SK-MEL-5 (cell line): ENCODE measurements at regions not wholly inside any gene's neighbourhood (a gene's known extent, or its start where the extent isn't known, plus 50 kb on each side); places are given as distances from the start of the nearest gene placed in this dataset.
A peak's percentile ranks its signal among the peaks of the same experiment; 100 is the strongest.

Experiments used
- DNase-seq: peaks from one replicate; pipeline ENCODE4 v3.0.0-alpha.2; 2016; ENCODE audit warnings: low read depth, low spot score
- in situ Hi-C: cut with HindIII; loops from 2 replicates; pipeline ENCODE4 v1.10.0; 2016; ENCODE audit warnings: low sequenced_read_pairs, high pct_unique_total_duplicates, low pct_unique_long_range_greater_than_20kb

DNA sequence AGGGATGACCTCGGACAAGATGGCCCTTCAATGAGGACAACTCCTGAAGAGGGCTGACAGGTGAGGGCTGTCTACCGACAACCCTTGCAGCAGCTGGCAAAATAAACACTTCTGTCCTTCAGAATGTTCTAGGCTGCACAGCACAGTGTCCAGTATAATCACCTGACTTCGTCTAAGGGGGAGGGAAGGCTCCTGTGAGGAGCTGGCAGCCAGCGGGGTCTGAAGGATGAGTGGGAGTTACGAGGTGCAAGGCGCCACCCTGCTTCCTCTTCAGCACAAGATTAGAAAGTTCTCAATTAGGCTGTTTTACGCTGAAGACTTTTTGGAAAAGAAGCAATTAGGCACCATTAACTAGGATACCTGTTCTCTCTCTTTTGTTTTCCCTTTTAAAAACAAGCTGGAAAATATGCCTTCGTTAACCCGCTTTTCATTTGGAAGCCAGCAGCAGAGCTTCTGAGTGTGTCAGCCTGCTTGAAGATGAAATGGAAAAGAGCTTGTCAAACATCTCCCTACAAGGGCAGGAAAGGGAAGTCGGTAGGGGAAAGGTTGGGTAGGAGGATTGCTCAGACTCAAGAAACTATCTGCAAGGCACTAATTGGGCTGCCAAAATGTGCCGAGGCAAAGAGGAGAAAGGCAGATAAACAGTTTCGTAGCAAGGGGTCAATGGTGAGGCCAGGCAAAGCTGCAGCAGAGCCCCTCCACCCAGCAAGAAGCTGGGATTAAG is 592.2 kb upstream of the CADM1 start:
- no peak for DNase-seq
- in situ Hi-C loops: no loop called here

DNA sequence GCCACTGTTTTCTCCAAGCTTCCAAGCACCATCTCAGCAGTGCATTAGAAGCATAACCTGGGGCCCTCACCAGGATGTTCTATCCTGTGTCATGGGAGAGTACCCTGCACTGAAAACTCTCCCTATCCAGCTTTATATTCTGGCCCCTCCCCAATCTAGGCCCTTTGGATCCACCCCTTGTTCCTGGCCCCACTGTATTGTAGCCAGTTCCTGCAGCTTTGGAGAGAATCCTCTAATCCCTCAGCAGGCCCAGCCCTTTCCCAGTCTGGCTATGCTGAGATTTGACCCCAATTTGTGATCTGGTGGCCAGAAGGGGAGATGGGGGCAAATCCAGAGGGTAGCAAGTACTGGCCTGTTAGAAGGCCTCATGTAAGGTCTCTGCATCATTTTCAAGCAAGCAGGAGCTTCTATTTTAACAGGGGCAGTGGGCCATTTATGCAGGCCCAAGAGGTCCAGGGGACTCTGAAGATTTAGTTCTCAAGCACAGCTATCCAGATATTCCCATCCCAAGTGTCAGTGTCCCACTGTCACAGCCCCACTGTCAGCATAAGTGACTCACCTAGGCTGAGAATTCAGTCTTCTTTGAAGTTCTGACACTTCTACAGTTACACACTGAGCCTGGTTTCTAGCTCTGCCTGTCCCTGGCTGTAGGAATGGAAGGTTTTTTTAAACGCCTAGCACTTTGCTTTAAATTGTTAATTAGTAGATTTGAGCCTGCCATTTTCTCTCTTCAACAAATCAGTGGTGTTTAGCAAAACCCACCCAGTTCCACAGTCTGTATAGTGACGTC is 589.5 kb upstream of the CADM1 start:
- no peak for DNase-seq
- in situ Hi-C loops: no loop called here

DNA sequence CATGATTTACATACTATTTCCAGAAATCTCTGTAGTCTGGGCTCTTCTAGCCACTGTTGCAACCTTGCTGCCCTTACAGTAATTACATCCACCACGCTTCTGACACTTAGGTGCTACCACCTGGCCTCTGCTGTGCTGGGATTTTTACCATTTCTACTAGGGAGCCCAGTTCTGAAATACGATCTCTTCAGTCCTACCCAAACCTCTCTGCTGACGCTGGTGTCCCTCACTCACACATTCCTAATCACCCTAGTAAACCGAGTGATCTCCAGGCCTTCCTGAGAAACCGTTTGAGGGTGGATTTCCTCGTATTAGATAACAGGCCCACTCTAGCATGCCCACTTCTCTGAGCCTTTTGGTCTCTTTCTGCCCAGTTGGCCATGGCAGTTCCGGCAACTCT is 588.9 kb upstream of the CADM1 start:
- in situ Hi-C loops: no loop called here
- no peak for DNase-seq

DNA sequence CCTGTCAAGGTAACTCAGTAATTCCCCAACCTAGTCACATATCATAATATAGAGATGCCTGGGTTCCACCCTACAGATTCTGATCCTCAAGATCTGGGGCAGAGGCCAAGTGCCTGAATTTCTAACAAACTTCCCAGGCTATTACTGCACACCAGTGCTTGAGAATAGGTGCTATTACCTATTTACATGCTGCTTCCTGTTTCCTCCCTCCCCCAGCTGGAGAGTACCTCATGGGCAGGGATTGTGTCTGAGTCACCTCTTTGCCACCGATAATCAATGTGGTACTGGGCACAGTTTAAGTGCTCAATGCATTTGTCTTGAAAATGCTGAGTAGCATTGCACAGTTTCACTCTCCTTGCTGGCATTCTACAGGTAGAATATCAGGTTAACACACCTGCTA is 582.2 kb upstream of the CADM1 start:
- no peak for DNase-seq
- in situ Hi-C loops: no loop called here

DNA sequence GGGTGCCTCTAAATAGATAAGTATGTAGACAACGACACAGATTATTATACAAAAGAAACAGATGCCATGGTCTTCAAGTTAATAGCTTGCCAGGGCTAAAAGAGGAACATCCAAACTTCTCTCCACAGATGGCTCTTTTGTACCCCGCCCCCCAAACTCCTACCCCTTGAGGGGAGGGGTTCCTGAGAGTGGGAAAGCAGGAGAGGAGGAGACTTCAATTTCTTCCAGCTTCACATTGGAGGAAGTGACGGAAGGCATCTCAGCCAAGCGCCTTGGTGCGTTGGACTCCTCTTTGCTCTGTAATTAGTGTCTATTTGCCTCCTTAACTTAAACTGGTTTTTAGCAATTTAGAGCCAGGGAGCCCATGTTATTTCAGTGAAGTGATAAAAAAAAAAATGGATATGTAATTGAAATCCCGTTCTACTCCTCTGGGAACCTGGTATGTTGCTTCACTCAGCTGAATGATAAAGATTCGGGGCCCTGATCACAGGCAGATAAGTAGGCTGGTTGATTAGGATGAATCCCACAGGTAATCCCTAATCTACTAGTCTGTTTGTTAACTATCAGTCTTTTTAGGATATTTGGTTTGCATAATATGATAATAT is 580.9 kb upstream of the CADM1 start:
- in situ Hi-C loops: no loop called here
- DNase-seq: no peak

DNA sequence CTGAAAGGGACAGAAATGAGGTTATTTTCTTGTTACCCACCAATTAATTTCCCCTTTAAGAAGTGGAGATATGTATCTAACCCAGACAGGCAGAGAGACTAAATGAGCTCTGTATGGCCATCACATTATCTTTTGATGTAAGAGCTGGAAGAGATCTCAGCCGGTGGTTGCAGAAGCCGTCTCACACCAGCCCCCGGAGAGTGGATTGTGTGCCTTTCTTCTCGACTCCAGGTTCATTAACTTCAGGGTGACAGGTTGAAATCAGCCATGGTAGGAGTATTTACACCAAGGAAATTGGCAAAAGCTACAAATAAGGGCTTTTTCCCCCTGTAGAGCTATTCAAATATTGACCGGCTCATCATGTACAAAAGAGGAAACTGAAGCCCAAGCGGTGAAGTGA is 580.3 kb upstream of the CADM1 start:
- in situ Hi-C loops: no loop called here
- no peak for DNase-seq

DNA sequence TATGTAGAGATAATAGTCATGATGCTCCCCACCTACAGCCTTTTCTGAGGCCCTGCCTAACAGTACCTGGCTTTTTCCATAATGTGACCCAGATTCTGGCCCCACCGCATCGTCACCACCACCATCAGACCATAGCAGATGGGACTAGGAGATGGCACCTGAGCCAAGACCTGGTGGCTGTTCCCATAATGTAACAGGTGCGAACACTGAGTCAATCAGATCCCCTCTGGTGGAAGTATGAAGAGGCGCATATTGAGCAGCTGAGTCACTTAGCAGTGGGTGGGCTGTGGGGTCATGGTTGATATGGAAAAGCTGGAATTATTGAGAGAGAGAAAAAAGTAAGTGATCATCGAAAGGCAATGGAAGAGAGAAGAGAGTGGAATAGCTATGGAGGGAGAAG is 578.0 kb upstream of the CADM1 start:
- in situ Hi-C loops: no loop called here
- DNase-seq: no peak

DNA sequence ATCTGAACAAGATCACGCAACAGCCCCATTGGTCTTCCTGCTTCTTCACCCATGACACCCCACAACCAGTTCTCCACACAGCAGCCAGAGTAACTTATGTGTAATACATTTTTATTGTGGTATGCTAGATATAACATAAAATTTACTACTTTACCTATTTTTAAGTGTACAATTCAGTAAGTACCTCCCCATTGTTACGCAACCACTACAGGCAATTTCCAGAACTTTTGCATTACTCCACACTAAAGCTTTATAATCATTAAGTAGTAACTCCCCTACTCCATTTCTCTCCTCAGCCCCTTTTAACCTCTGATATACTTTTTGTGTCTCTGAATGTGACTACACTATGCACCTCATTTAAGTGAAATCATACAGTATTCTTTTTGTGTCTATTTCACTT is 575.4 kb upstream of the CADM1 start:
- no peak for DNase-seq
- in situ Hi-C loops: no loop called here

DNA sequence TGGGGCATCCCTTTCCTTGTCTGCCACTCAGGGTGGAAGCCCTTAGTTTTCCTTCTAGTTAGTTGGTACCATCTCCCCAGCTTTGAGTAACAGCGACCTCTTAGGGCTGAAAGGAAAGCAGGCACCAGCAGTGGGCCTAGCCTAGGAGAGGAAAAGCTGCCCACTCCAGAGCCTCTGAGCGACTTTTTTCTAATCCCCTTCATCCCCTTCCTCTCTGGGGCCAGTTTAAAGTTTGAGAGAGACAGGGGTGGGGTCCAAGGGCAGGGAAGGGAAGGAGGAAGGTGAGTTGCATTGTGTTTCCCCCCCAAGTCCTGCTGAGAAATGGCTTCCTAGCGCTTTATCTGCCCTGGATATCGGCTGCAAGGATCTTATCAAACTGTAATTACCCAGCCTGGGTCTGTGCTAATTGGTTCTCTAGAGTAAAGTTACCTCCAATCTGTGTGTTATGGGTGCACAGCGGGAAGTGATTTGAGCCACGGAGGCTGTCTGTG is 573.9 kb upstream of the CADM1 start:
- peak; percentile 66 for DNase-seq

DNA sequence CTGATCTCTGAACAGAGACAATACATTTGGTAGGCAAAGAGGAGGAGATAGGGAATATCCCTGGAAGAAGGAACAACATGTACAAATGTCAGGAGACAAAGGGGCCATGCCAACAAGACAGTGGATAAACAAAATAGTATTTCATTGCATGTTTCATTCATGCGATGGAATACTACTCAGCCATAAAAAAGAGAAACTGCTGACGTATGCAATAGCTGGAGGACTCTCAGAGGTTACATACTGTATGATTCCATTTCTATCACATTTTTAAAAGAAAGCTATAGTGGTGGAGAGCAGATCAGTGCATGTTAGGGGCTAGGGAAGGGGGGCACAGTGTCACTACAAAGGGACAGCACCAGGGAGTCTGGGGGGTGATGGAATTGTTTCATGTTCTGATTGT is 572.9 kb upstream of the CADM1 start:
- no peak for DNase-seq
- in situ Hi-C loops: no loop called here

More for the DNA sequence above, 573.9 kb upstream of the CADM1 start:
- in situ Hi-C loops: no loop called here

DNA sequence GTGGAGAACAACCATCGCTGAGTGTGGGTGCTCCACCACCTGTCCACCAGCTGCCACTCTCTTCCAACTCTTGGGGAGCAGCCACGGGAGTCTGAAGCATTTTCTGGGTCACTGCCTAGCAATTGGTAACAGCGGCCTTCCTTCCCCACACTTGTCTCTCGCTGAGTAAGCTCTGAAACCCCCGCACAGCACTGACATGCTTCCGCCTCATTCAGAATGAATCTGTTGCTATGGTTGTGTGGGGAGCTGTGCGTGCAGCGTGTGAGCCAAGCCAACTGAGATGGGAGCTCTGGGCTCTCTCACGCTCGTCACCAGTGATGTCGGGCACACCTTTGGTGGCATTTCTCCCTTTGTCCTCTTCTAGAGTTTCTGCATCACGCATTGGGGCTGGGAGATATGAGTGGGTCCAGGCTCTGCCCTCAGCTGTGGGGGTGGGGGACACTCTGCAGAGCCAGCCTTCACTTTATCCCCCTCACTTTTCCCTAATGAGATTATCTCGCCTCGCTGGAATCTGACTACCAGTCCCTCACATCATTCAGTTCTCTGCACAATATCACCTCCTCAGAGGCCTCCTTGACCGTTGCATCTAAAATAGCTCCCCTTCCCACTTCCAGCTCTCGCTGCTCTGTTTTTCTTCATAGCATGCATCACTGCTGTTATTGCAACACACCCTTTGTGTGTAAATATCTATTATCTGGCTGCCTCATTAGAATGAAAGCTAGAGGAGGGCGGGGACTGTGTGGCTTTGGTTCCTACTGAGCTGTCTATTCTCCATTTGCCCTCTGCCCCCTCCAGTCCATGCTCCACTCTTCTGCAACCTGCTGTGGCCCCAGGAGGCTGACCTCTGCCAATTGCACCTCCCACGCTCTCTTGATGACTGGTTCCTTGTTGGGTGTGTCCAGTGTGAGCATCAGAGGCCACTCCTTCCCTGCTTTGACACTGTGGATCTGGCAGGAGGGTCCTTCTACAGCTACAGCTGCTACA is 569.9 kb upstream of the CADM1 start:
- no peak for DNase-seq

DNA sequence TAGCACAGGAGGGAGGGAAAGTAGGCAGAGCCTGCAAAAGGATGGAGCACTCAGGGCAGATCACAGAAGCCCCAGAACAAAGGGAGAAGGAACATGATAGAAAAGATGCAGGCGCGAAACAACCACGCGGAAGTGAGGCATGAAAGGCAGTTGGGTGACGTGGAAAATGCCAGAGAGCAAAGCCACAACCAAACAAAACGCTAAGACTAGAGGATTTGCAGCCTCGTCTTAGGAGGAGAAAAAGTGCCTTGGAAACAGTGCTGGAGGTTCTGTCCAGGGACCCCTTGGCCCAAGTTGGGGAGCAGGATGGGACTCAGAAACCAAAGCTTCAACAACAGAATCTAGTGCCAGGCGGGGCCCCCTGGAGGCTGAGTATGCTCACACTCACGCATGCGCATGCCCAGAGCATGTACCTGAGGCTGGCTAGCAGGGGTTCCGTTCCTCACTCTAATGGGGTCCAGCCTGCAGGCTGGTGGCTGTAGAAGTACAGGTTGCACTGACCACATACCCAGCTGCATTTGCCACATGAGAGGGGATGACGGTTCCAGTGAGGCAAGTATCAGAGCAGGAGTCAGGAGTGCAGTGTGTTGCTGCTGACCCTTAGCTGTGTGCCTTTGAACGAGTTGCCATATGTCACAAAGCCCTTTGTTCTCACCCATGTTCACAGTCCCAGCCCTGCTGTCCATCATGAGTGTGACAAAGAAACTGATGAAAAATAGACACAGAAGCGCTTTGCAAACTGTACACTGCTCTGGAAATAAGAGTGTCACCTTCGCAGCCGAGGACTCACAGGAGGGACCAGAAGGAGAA is 568.6 kb upstream of the CADM1 start:
- no peak for DNase-seq

More for the DNA sequence above, 569.9 kb upstream of the CADM1 start:
- in situ Hi-C loops: no loop called here

DNA sequence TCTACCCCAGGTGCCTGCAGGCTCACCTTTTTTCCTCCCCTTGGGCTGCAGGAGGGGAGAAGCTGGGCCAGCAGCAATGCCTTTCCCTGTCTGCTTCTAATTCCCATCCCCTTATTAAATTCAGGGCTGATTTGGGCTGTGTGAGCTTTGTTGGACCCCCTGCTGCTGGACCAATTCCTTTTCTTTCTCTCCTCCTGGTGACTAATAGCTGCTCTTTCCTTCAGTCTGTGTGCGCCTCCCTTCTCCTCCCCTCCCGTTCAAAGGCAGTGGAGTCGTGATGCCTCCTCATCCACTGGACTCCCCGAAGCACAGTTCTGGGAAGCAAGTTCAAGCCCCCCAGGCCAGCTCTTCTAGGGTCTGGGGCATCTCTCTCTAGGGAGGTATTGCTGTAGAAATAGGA is 567.9 kb upstream of the CADM1 start:
- in situ Hi-C loops: no loop called here
- DNase-seq: no peak

More for the DNA sequence above, 568.6 kb upstream of the CADM1 start:
- in situ Hi-C loops: no loop called here

DNA sequence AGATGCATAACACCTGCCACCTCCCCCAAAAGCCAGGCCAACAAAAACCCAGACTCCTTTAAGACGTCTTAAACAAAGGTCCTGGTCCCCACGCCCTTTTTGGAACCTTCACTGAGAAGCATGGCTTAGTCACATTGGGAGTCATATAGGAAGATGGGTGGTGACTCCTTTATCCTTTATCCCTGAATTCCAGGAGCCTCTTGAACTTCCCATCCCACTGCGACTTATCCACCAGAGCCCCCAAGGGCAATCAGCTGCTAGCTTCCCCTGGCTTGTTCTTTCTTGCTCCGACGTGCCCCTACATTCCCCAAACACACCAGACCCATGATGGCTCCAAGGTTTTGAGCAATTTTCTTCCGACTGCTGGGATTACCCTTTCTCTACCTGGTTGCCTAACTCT is 567.0 kb upstream of the CADM1 start:
- no peak for DNase-seq
- in situ Hi-C loops: no loop called here

DNA sequence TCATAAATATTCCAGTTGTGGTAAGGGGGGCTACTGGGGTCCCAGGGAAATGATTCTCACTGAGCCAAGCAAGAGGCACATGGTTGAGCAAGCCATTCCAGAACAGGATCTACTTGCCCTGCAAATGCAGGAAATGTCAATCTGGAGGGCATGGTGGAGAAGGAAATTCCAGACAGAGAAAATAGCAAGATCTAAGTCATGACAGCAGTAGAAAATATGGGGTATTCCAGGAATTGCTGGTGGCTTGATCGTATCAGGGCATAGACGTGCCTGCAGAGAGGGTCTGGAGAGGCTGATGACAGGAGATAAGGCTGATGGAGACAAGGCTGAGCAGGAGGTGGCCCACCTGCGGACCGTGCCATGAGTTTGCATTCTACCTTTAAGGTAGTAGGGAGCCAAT is 566.3 kb upstream of the CADM1 start:
- no peak for DNase-seq
- in situ Hi-C loops: no loop called here

DNA sequence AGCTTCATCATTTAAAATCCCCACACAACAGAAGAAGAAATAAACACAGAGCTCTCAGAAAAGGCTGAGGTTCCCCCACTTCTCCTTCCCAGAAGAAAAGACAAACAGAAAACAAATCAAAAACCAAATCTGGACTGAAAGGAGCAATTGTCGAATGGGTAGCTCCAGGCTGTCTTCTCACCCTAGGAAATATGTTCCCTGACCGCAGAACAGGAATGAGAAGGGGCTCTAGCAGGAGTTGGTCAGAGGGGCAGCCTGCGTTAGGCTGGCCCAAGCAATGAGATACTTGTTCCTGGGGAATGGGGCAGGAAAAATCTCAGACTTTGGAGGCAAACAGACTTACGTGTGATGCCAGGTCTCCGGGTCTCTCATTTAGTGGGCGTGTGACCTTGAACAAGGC is 562.6 kb upstream of the CADM1 start:
- in situ Hi-C loops: no loop called here
- DNase-seq: peak; percentile 59

DNA sequence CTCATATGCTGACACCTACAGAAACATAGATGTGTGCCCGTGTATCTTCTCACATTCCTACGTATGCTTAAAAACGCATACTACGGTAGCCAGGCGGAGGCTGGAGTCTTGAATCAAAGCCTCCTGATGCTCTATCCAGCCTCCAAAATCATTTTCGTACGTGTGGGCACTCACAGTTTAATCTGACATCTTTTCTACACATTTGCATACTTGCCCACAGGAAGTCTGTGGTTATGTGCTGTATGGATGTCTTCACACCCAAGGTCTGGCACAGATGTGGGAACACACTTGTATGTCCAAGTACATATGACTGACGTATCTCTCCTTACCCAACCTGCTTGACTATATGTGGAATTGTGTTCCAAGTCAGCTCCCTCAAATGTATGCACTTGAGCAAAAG is 561.8 kb upstream of the CADM1 start:
- in situ Hi-C loops: no loop called here
- no peak for DNase-seq
